Panc1 (cell line): ENCODE measurements at regions not wholly inside any gene's neighbourhood (a gene's known extent, or its start where the extent isn't known, plus 50 kb on each side); places are given as distances from the start of the nearest gene placed in this dataset.

Source experiments
- ATAC-seq: fragments of 200-7000 bp; cut with Tn5 transposase; 2 replicates; pipeline ENCODE4 v1.9.1; 2020; ENCODE audit warnings: mild to moderate bottlenecking, moderate library complexity
- BruUV-seq: library from RNA; stranded (reverse); fragments of 400-500 nt; replicated peaks from 2 replicates; lab custom pipeline; 2021; lab: Mats Ljungman, UMichigan
- CTCF ChIA-PET: fragments of 300-600 bp; sonication (Branson Sonifier 250); formaldehyde crosslinking; loops from one replicate; lab custom pipeline; 2022; ENCODE audit warnings: antibody characterized with exemption; lab: Charles Lee
- POLR2A ChIA-PET: fragments of 300-600 bp; sonication (Branson Sonifier 250); formaldehyde crosslinking; loops from one replicate; lab custom pipeline; 2022; ENCODE audit warnings: antibody characterized with exemption; lab: Charles Lee
- DNase-seq: peaks from one replicate; pipeline ENCODE4 v3.0.0-alpha.2; 2010; ENCODE audit warnings: low read depth, low spot score
- H3K27ac ChIP-seq: 2 replicates; pipeline ENCODE4 v1.5.1; 2011; ENCODE audit warnings: mild to moderate bottlenecking, low read length, inconsistent platforms
- H3K27me3 ChIP-seq: fragments of 200-500 bp; sonication (Bioruptor generic); 2 replicates; pipeline ENCODE4 v1.6.0; 2014; ENCODE audit warnings: low read length, inconsistent platforms; ENCODE audit not compliant: control insufficient read depth, insufficient read depth
- H3K36me3 ChIP-seq: fragments of 200-500 bp; sonication (Bioruptor generic); 2 replicates; pipeline ENCODE4 v1.5.1; 2014; ENCODE audit warnings: inconsistent platforms, mild to moderate bottlenecking, low read length, moderate library complexity; ENCODE audit not compliant: control insufficient read depth, insufficient read depth
- H3K4me1 ChIP-seq: 2 replicates; pipeline ENCODE4 v1.5.1; 2011; ENCODE audit warnings: inconsistent platforms, mild to moderate bottlenecking, low read length, moderate library complexity; ENCODE audit not compliant: control insufficient read depth, insufficient read depth
- H3K4me3 ChIP-seq, 2 experiments: 2 replicates each; pipeline ENCODE4 v1.5.1; 2011 to 2012; ENCODE audit warnings: low read depth in 2 of 2, low read length in 2 of 2, mild to moderate bottlenecking in 2 of 2, inconsistent platforms in 1 of 2, moderate library complexity in 1 of 2
- H3K9me3 ChIP-seq: fragments of 200-500 bp; sonication (Bioruptor generic); 2 replicates; pipeline ENCODE4 v1.5.1; 2014; ENCODE audit warnings: low read depth, mild to moderate bottlenecking, inconsistent platforms, low read length, moderate library complexity; ENCODE audit not compliant: control insufficient read depth, insufficient read depth
- POLR2AphosphoS5 ChIP-seq: IDR thresholded peaks from 2 replicates; pipeline ENCODE4 v1.6.1; 2012; ENCODE audit warnings: mild to moderate bottlenecking, low read depth, low read length, moderate library complexity
- SIN3A ChIP-seq: IDR thresholded peaks from 2 replicates; pipeline ENCODE4 v1.6.1; 2012; ENCODE audit warnings: low read depth, mild to moderate bottlenecking, low read length, moderate library complexity, borderline replicate concordance; ENCODE audit not compliant: insufficient read depth
- TCF7L2 ChIP-seq: IDR thresholded peaks from 2 replicates; pipeline ENCODE4 v1.6.1; 2011; ENCODE audit warnings: mild to moderate bottlenecking, low read depth, low read length, inconsistent platforms
- in situ Hi-C: cut with HindIII; loops from 2 replicates; pipeline ENCODE4 v1.10.0; 2016; ENCODE audit warnings: low sequenced_read_pairs, low pct_unique_long_range_greater_than_20kb
- intact Hi-C: fragments of 100-400 bp; cut with micrococcal nuclease; formaldehyde crosslinking; loops from one replicate; pipeline ENCODE4 v1.10.0; 2022; ENCODE audit not compliant: unreplicated experiment
- TF ChIP-seq, protein P1 (sequence below): fragments of 450-650 bp; IDR thresholded peaks from 2 replicates; pipeline ENCODE4 v1.5.1; 2017; ENCODE audit warnings: mild to moderate bottlenecking
- TF ChIP-seq, protein P2 (sequence below), 2 experiments: IDR thresholded peaks; 2 replicates each; pipeline ENCODE4 v1.6.1; 2011 to 2012; ENCODE audit warnings: low read depth in 2 of 2, control low read depth in 1 of 2, low read length in 1 of 2, mild to moderate bottlenecking in 1 of 2, moderate library complexity in 1 of 2; ENCODE audit not compliant: insufficient read depth in 1 of 2

DNA sequence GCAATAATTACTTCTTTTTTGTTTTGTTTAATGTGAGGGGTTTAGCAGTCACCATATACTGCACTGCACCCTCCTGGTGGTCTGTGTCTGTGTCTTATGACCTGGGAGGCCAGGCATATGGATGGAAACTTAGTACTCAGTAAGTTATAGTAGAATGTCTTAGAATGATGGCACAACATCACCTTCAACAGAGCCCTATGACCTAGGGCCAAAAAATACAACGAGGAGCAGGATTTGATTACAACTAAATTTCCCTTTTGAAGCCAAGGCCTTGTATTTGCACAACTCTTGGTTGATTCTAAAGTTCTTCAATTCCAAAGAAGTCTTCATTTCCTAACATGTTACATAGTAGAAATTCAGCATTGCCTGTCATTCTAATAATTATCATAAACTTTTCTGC, 422.1 kb upstream of the PIK3R1 start:
- H3K27me3 ChIP-seq, result no peaks in the 10 kb centered on the region
- ChIA-PET POLR2A (no interaction called here), CTCF (no interaction called here)
- intact Hi-C loops, result no loop called here
- no peaks in the 10 kb centered on the region for H3K4me1 ChIP-seq
- H3K27ac ChIP-seq, result no peak overlapping the region
- in situ Hi-C loops, result no loop called here
- TF ChIP-seq, protein P1, sequence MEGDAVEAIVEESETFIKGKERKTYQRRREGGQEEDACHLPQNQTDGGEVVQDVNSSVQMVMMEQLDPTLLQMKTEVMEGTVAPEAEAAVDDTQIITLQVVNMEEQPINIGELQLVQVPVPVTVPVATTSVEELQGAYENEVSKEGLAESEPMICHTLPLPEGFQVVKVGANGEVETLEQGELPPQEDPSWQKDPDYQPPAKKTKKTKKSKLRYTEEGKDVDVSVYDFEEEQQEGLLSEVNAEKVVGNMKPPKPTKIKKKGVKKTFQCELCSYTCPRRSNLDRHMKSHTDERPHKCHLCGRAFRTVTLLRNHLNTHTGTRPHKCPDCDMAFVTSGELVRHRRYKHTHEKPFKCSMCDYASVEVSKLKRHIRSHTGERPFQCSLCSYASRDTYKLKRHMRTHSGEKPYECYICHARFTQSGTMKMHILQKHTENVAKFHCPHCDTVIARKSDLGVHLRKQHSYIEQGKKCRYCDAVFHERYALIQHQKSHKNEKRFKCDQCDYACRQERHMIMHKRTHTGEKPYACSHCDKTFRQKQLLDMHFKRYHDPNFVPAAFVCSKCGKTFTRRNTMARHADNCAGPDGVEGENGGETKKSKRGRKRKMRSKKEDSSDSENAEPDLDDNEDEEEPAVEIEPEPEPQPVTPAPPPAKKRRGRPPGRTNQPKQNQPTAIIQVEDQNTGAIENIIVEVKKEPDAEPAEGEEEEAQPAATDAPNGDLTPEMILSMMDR, result no peak
- TF ChIP-seq SIN3A (no peak), POLR2AphosphoS5 (no peak), TCF7L2 (no peak)
- TF ChIP-seq, protein P2, sequence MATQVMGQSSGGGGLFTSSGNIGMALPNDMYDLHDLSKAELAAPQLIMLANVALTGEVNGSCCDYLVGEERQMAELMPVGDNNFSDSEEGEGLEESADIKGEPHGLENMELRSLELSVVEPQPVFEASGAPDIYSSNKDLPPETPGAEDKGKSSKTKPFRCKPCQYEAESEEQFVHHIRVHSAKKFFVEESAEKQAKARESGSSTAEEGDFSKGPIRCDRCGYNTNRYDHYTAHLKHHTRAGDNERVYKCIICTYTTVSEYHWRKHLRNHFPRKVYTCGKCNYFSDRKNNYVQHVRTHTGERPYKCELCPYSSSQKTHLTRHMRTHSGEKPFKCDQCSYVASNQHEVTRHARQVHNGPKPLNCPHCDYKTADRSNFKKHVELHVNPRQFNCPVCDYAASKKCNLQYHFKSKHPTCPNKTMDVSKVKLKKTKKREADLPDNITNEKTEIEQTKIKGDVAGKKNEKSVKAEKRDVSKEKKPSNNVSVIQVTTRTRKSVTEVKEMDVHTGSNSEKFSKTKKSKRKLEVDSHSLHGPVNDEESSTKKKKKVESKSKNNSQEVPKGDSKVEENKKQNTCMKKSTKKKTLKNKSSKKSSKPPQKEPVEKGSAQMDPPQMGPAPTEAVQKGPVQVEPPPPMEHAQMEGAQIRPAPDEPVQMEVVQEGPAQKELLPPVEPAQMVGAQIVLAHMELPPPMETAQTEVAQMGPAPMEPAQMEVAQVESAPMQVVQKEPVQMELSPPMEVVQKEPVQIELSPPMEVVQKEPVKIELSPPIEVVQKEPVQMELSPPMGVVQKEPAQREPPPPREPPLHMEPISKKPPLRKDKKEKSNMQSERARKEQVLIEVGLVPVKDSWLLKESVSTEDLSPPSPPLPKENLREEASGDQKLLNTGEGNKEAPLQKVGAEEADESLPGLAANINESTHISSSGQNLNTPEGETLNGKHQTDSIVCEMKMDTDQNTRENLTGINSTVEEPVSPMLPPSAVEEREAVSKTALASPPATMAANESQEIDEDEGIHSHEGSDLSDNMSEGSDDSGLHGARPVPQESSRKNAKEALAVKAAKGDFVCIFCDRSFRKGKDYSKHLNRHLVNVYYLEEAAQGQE (IDR thresholded peaks at IDR 0.05; ENCODE audit: insufficient read depth in 1 of 2, low read depth in 2 of 2, low read length in 1 of 2), result no peak
- DNase-seq (no peak), ATAC-seq (no peak)
- no peak overlapping the region for H3K4me3 ChIP-seq
- BruUV-seq, result no TSS peak
- H3K9me3 ChIP-seq, result no peaks in the 10 kb centered on the region
- no peaks in the 10 kb centered on the region for H3K36me3 ChIP-seq

DNA sequence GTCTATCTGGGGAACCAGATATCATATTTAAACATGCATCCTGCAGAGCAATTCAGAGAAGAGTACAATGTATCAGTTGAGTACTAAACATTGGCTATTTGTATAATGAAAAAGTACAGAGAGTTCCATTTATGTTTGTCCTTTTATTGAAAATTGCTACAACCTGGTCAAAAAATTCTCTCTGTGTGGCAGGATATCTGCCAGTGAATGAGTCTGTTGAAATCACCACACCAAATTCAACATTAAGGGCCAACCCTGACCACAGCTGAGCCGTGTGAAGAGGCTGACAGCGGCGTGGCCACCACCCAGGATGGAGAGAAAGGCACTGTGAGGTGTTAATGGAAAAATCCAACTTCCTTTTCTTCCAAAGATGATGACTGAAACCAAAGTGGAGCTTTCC, 422.7 kb upstream of the PIK3R1 start:
- no peak for ATAC-seq
- TF ChIP-seq POLR2AphosphoS5 (no peak), SIN3A (no peak)
- TF ChIP-seq, protein P2 (IDR thresholded peaks at IDR 0.05; ENCODE audit: insufficient read depth in 1 of 2, low read depth in 2 of 2, low read length in 1 of 2), result no peak
- TF ChIP-seq, protein P1, result no peak

More for the DNA sequence above, 422.7 kb upstream of the PIK3R1 start:
- H3K4me1 ChIP-seq, result no peaks in the 10 kb centered on the region
- BruUV-seq, result no TSS peak
- ChIA-PET CTCF (no interaction called here), POLR2A (no interaction called here)
- H3K36me3 ChIP-seq, result no peaks in the 10 kb centered on the region; the same call in 1 of the 2 replicates
- no peaks in the 10 kb centered on the region for H3K27me3 ChIP-seq
- intact Hi-C loops, result no loop called here
- no peak overlapping the region for H3K4me3 ChIP-seq
- no peaks in the 10 kb centered on the region for H3K9me3 ChIP-seq
- H3K27ac ChIP-seq, result no peak overlapping the region
- DNase-seq, result no peak
- in situ Hi-C loops, result no loop called here
